GM21381 (cell line): ENCODE measurements at regions not wholly inside any gene's neighbourhood (a gene's known extent, or its start where the extent isn't known, plus 50 kb on each side); places are given as distances from the start of the nearest gene placed in this dataset.
"Not testable (repeated sequence)": the region's sequence is repeated elsewhere in the genome, so short reads cannot be mapped to it uniquely, and the experiment has no call there.

Experiments
- ATAC-seq: cut with Tn5 transposase; IDR thresholded peaks from one replicate; pipeline ENCODE4 v1.9.1; 2021; ENCODE audit warnings: mild to moderate bottlenecking, moderate library complexity; ENCODE audit not compliant: unreplicated experiment

- peak; percentile 94 for ATAC-seq
Observed at GRCh38 chr1:206256935-206257334, 53.6 kb downstream of the SRGAP2 start.

GRCh38 chr1:206261473-206261872 lies 58.1 kb downstream of the SRGAP2 start:
- not testable (repeated sequence) for ATAC-seq

- ATAC-seq, result not testable (repeated sequence)
Observed at GRCh38 chr1:206262424-206262823, 59.1 kb downstream of the SRGAP2 start.

GRCh38 chr1:206264916-206265315 lies 61.6 kb downstream of the SRGAP2 start:
- ATAC-seq, result not testable (repeated sequence)

- not testable (repeated sequence) for ATAC-seq
Observed at GRCh38 chr1:206271153-206271552, 67.8 kb downstream of the SRGAP2 start.

- not testable (repeated sequence) for ATAC-seq
Observed at GRCh38 chr1:206273104-206273503, 69.8 kb downstream of the SRGAP2 start.

GRCh38 chr1:206276143-206276542 lies 72.8 kb downstream of the SRGAP2 start:
- not testable (repeated sequence) for ATAC-seq

GRCh38 chr1:206278683-206279082 lies 75.3 kb downstream of the SRGAP2 start:
- ATAC-seq, result not testable (repeated sequence)

- not testable (repeated sequence) for ATAC-seq
Observed at GRCh38 chr1:206280683-206281082, 77.3 kb downstream of the SRGAP2 start.

- ATAC-seq, result peak; percentile 82
Observed at GRCh38 chr1:206281912-206282654, 78.7 kb downstream of the SRGAP2 start.

- not testable (repeated sequence) for ATAC-seq
Observed at GRCh38 chr1:206285024-206285960, 82.0 kb downstream of the SRGAP2 start.

- ATAC-seq, result not testable (repeated sequence)
Observed at GRCh38 chr1:206287759-206288158, 84.4 kb downstream of the SRGAP2 start.

GRCh38 chr1:206288453-206288852 lies 85.1 kb downstream of the SRGAP2 start:
- peak; percentile 44 for ATAC-seq

- ATAC-seq, result not testable (repeated sequence)
Observed at GRCh38 chr1:206297145-206298031, 94.0 kb downstream of the SRGAP2 start.

- ATAC-seq, result not testable (repeated sequence)
Observed at GRCh38 chr1:206298032-206298392, 94.7 kb downstream of the SRGAP2 start.

- ATAC-seq, result not testable (repeated sequence)
Observed at GRCh38 chr1:206299181-206299791, 95.9 kb downstream of the SRGAP2 start.

GRCh38 chr1:206299942-206300341 lies 96.6 kb downstream of the SRGAP2 start:
- ATAC-seq, result not testable (repeated sequence)

GRCh38 chr1:206302056-206302455 lies 98.7 kb downstream of the SRGAP2 start:
- ATAC-seq, result not testable (repeated sequence)

- ATAC-seq, result not testable (repeated sequence)
Observed at GRCh38 chr1:206307442-206307841, 104.1 kb downstream of the SRGAP2 start.

- ATAC-seq, result not testable (repeated sequence)
Observed at GRCh38 chr1:206310948-206311347, 107.6 kb downstream of the SRGAP2 start.
